Stomach (tissue), 4 donors: ENCODE measurements at regions not wholly inside any gene's neighbourhood (a gene's known extent, or its start where the extent isn't known, plus 50 kb on each side); places are given as distances from the start of the nearest gene placed in this dataset.

Source experiments
- POLR2A ChIP-seq, 4 donors: fragments of 450-650 bp; IDR thresholded peaks; one replicate each; pipeline ENCODE4 v1.6.1; 2016; ENCODE audit warnings: antibody characterized with exemption in 4 of 4, control low read depth in 2 of 4, mild to moderate bottlenecking in 1 of 4, moderate library complexity in 1 of 4
- POLR2AphosphoS5 ChIP-seq, 3 donors: sonication (generic); formaldehyde crosslinking; IDR thresholded peaks; one replicate each; pipeline ENCODE4 v1.6.1; 2016; ENCODE audit warnings: antibody characterized with exemption in 3 of 3
- TF ChIP-seq, protein P1 (sequence below), 7 experiments: fragments of 450-650 bp in 4 of 7; fragments of 200-600 bp in 3 of 7; sonication (generic) in 3 of 7; IDR thresholded peaks; one replicate each; pipeline ENCODE4 v1.5.1; 2016 to 2019; ENCODE audit warnings: antibody characterized with exemption in 7 of 7, control low read depth in 2 of 7, mild to moderate bottlenecking in 1 of 7

DNA sequence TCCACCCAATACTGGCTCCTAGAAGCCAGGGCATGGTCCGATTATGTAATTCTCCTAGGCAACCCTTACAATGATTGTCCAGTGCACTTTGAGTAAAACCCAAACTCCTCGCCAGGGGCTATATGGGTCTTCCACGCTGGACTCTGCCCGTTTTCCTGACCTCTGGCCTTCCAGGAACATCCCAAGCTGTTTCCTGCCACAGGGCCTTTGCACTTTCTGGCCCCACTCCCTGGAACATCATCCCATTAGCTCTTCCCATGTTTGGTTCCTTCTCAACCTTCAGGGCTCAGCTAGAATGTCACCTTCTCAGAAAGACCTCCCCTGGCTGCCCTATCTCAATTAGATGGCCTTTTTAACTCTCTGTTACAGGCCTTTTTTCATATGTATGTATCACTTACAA, 85.4 kb downstream of the IRF2BPL start:
- TF ChIP-seq, protein P1, sequence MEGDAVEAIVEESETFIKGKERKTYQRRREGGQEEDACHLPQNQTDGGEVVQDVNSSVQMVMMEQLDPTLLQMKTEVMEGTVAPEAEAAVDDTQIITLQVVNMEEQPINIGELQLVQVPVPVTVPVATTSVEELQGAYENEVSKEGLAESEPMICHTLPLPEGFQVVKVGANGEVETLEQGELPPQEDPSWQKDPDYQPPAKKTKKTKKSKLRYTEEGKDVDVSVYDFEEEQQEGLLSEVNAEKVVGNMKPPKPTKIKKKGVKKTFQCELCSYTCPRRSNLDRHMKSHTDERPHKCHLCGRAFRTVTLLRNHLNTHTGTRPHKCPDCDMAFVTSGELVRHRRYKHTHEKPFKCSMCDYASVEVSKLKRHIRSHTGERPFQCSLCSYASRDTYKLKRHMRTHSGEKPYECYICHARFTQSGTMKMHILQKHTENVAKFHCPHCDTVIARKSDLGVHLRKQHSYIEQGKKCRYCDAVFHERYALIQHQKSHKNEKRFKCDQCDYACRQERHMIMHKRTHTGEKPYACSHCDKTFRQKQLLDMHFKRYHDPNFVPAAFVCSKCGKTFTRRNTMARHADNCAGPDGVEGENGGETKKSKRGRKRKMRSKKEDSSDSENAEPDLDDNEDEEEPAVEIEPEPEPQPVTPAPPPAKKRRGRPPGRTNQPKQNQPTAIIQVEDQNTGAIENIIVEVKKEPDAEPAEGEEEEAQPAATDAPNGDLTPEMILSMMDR (IDR thresholded peaks at IDR 0.05) = no peak
- TF ChIP-seq POLR2A (IDR thresholded peaks at IDR 0.05) = no peak
- no peak for TF ChIP-seq POLR2AphosphoS5 (IDR thresholded peaks at IDR 0.05)
